CD4-positive, alpha-beta T cell treated with Interleukin-1 beta for 1 hour (primary cell): ENCODE measurements at regions not wholly inside any gene's neighbourhood (a gene's known extent, or its start where the extent isn't known, plus 50 kb on each side); places are given as distances from the start of the nearest gene placed in this dataset.
"Not testable (repeated sequence)": the region's sequence is repeated elsewhere in the genome, so short reads cannot be mapped to it uniquely, and the experiment has no call there.

Experiments used
- DNase-seq, 2 donors: peaks; one replicate each; pipeline ENCODE4 v3.0.0-alpha.2; 2020 to 2022

- DNase-seq = no peak
These were observed 396.8 kb downstream of the FAM72C start for GRCh38 chr1:143574891-143575520.

GRCh38 chr1:143572661-143573060 is 399.1 kb downstream of the FAM72C start:
- not testable (repeated sequence) for DNase-seq

GRCh38 chr1:143563761-143564160 is 408.0 kb downstream of the FAM72C start:
- DNase-seq = not testable (repeated sequence)

GRCh38 chr1:143553627-143554026 is 418.2 kb downstream of the FAM72C start:
- DNase-seq = no peak

- DNase-seq = not testable (repeated sequence)
These were observed 467.1 kb downstream of the FAM72C start for GRCh38 chr1:143504703-143505102.

- not testable (repeated sequence) for DNase-seq
These were observed 467.7 kb downstream of the FAM72C start for GRCh38 chr1:143504080-143504479.

GRCh38 chr1:143503048-143503447 is 468.7 kb downstream of the FAM72C start:
- DNase-seq = not testable (repeated sequence)

GRCh38 chr1:143502038-143502437 is 469.7 kb downstream of the FAM72C start:
- DNase-seq = not testable (repeated sequence)

- peak in 1 of 2 donors; percentile 15 for DNase-seq
These were observed 473.6 kb downstream of the FAM72C start for GRCh38 chr1:143498059-143498749.

- DNase-seq = peak in 1 of 2 donors; percentile 3
These were observed 474.4 kb downstream of the FAM72C start for GRCh38 chr1:143497374-143497747.

GRCh38 chr1:143496526-143497373 is 475.0 kb downstream of the FAM72C start:
- DNase-seq = not testable (repeated sequence)
